NCI-H1930 (cell line): ENCODE measurements at regions not wholly inside any gene's neighbourhood (a gene's known extent, or its start where the extent isn't known, plus 50 kb on each side); places are given as distances from the start of the nearest gene placed in this dataset.

Source experiments
- DNase-seq, 2 experiments: peaks; one replicate each; lab custom pipeline; 2025; lab: John Stamatoyannopoulos, UW

GRCh38 chr7:47147213-47147631, 434.7 kb downstream of the TNS3 start:
- DNase-seq: no peak

GRCh38 chr7:47145982-47146381, 435.9 kb downstream of the TNS3 start:
- DNase-seq: no peak

GRCh38 chr7:47145186-47145725, 436.7 kb downstream of the TNS3 start:
- no peak for DNase-seq

DNA sequence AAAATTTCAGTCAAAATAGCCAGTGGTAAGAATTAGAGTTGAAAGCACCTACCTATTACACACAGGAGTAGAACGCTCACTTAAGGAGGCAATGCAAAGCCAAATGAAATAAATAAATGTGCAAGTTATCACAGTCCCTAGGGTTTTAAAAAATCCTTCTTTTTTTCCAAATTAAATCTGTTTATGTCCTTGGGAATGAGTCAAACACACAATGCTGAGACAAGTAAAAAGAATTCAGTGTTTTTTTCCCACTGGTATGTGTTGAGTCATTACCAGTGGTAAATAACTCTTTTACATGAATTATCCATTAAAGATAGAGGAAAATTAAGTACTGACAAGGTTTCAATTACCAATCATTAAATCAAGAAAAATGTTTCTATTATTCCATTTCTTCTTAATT, 438.6 kb downstream of the TNS3 start:
- DNase-seq: no peak

DNA sequence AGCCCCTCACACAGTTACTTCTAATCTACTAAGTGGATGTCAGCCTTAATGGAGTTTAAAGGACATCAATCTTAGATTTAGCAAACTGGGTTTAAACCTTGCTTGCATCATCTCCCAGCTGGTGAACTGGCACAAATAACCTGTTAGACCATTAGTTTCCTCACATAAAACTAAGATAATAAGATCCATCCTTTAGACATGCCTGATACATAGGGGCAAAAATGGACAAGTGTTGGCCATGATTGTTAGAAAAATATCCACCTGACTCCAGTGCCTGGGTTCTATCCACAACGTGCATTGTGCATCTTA, 439.1 kb downstream of the TNS3 start:
- DNase-seq: no peak

DNA sequence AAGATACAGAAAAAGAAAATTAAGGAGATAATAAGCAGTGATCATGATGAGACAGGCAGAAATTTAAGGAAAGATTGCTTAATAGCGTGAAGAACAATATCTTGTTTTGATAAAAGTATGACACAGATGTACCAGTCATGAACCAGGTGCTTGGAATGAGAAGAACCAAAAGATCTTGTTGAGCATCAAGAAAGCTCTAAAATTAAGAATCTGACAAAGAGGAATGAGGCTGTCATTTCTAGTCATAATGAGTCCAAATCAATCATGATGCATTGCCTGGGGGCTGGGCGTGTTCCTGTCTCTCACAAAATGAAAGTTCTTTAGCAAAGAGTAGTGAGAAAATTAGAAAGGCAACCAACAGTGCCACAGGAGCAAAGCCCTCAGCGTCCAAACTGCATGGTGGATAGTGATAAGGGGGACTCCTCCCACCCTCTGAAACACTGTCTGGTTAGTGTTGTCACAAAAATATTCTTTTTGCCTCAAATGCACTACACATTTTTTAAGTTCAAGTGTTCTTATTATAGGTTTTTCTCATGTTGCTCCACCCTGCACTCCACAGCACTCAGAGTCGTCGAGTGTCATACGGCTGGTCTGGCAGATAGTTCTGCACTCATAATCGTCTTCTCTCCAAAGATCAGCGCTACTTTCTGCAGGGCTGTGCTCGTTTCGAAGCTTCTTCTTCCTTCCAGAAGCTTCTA, 439.6 kb downstream of the TNS3 start:
- no peak for DNase-seq

GRCh38 chr7:47132471-47132870, 449.4 kb downstream of the TNS3 start:
- no peak for DNase-seq

DNA sequence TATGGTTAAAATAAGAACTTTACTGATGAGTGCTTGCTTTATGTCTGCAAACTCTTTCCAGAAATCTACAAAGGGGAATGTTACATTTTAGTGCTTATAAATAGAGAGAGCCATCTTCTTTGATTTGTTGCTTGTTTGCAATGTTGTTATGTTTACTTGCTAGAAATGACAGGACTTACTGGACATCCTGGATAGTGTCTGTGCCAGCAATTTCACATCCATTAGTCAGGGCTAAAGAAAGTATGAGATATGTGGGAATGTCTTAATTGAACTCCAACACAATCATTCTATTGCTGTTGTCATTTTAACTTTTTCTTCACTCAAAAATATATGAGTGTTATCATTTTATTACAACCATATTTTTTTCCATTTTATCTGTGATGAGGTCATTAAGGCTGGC, 453.2 kb downstream of the TNS3 start:
- DNase-seq: no peak

- DNase-seq: no peak
Measured at GRCh38 chr7:47125529-47125928, 456.4 kb downstream of the TNS3 start.

- no peak for DNase-seq
Measured at GRCh38 chr7:47119261-47119865, 462.5 kb downstream of the TNS3 start.

- DNase-seq: no peak
Measured at GRCh38 chr7:47104206-47104549, 477.7 kb downstream of the TNS3 start.

GRCh38 chr7:47103498-47104205, 478.3 kb downstream of the TNS3 start:
- no peak for DNase-seq

DNA sequence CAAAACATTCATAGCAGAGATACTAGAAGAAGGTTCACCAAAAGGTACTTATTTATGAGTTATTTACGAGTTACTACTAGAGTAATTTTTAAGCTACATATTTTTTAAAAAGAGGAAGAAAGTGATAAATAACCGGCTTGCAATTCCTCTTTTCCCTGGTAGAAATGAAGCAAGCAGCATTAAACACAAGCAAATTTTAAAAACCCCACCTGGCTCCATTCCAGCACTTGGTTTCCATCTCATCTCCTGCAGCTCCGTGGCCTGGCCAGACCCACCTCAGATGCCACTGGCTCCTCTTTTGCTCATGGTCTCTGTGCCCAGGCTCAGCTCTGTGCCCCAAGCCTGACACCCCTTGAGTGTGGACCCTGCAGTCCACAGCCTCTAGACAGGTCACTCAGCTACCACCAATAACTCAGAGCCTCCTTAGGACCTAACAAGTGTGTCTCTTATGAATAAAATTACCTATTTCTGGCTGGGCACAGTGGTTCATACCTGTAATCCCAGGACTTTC, 479.5 kb downstream of the TNS3 start:
- no peak for DNase-seq

- no peak for DNase-seq
Measured at GRCh38 chr7:47100817-47101435, 481.0 kb downstream of the TNS3 start.

GRCh38 chr7:47100148-47100816, 481.6 kb downstream of the TNS3 start:
- DNase-seq: no peak

- DNase-seq: no peak
Measured at GRCh38 chr7:47097431-47097830, 484.5 kb downstream of the TNS3 start.

GRCh38 chr7:47095946-47096345, 486.0 kb downstream of the TNS3 start:
- no peak for DNase-seq

GRCh38 chr7:47094462-47094861, 487.4 kb downstream of the TNS3 start:
- DNase-seq: no peak

GRCh38 chr7:47093320-47094234, 488.3 kb downstream of the TNS3 start:
- no peak for DNase-seq

DNA sequence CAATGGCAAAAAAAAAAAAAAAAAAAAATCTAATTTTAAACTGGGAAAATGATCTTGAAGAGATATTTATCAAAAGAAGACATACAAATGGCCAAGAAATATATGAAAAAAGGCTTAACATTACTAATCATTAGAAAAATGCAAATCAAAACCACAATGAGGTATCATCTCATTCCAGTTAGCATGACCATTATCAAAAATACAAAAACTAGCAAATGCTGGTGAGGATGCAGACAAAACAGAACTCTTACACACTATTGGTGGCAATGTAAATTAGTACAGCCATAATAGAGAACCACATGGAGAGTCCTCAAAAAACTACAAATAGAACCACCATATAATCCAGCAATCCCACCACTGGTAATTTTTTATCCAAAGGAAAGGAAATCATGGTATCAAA, 489.6 kb downstream of the TNS3 start:
- DNase-seq: no peak

GRCh38 chr7:47091141-47091540, 490.8 kb downstream of the TNS3 start:
- DNase-seq: no peak
